ENCODE measurements at regions not wholly inside any gene's neighbourhood (a gene's known extent, or its start where the extent isn't known, plus 50 kb on each side); places are given as distances from the start of the nearest gene placed in this dataset.

GRCh38 chr10:121232494-121232893 lies 365.8 kb downstream of the FGFR2 start:
- TF ChIP-seq CTCF (IDR thresholded peaks at IDR 0.05) (no peak), POLR2AphosphoS5 (IDR thresholded peaks at IDR 0.05) (no peak), EP300 (IDR thresholded peaks at IDR 0.05; ENCODE audit: low read depth) (no peak)
